PC-9 (cell line): ENCODE measurements at regions not wholly inside any gene's neighbourhood (a gene's known extent, or its start where the extent isn't known, plus 50 kb on each side); places are given as distances from the start of the nearest gene placed in this dataset.

Experiments
- CTCF ChIP-seq: fragments of 200-600 bp; sonication (generic); conservative IDR thresholded peaks from 2 replicates; pipeline ENCODE4 v1.6.1; 2017; ENCODE audit warnings: mixed run types, antibody characterized with exemption, mild to moderate bottlenecking, moderate library complexity
- EZH2 ChIP-seq: fragments of 200-600 bp; sonication (generic); IDR thresholded peaks from 2 replicates; pipeline ENCODE4 v1.8.0; 2017; ENCODE audit warnings: antibody characterized with exemption, low read depth

- TF ChIP-seq CTCF (no peak), EZH2 (no peak)
These were observed 379.1 kb upstream of the CCL2 start for GRCh38 chr17:33875973-33876372.
